GM10248 (cell line): ENCODE measurements at regions not wholly inside any gene's neighbourhood (a gene's known extent, or its start where the extent isn't known, plus 50 kb on each side); places are given as distances from the start of the nearest gene placed in this dataset.

Source experiments
- CTCF ChIA-PET: fragments of 300-600 bp; sonication (Branson Sonifier 250); formaldehyde crosslinking; extraction: SDS; loops from one replicate; lab custom pipeline; 2021; ENCODE audit warnings: antibody characterized with exemption; lab: Yijun Ruan, JAX
- POLR2A ChIA-PET: fragments of 350-650 bp; sonication (Branson Sonifier 250); formaldehyde crosslinking; extraction: SDS; loops from one replicate; lab custom pipeline; 2020; ENCODE audit warnings: antibody characterized with exemption; lab: Yijun Ruan, JAX
- DNase-seq: peaks from one replicate; pipeline ENCODE4 v3.0.0; 2012; ENCODE audit errors: extremely low spot score
- CTCF ChIP-seq: IDR thresholded peaks from 2 replicates; pipeline ENCODE4 v1.5.1; 2012; ENCODE audit warnings: mild to moderate bottlenecking, low read depth; ENCODE audit errors: extremely low read depth, missing control alignments, control extremely low read depth

DNA sequence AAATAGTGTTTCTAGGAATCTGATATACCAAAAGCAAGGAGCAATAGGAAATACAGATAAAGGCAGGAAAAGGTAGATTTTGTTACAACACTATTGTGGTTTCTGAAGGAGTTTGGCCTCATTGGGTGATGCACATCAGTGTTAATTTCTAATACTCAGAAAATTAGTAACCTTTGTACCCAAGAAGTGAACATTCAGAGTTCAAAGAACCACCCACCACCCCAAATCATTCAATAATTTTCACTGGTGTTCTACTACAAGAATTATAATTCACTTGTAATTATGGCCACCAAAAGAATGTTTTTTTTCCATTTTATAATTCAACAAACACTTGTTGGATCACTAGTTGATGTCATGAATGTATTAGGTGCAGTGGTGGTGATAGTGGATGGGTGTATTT is 183.3 kb downstream of the UBE2E3 start:
- ChIA-PET POLR2A (no interaction called here), CTCF (no interaction called here)
- no peak for DNase-seq
- no peak for TF ChIP-seq CTCF

- POLR2A ChIA-PET = no interaction called here
- CTCF ChIA-PET = interaction anchor here (0.7 kb wide), 1 partner anchor 23 kb away, joined by 3 read pairs; no protein-coding TSS in a partner anchor
- DNase-seq = peak; percentile 36
- no peak for TF ChIP-seq CTCF
These were observed 184.3 kb downstream of the UBE2E3 start for GRCh38 chr2:181164699-181165098.

- ChIA-PET POLR2A (interaction anchor here (0.6 kb wide), 1 partner anchor 20 kb away, joined by 3 read pairs; no protein-coding TSS in a partner anchor), CTCF (interaction anchor here (1.4 to 1.8 kb wide), 4 partner anchors 12 to 60 kb away, joined by 3 to 12 read pairs (median 4); no protein-coding TSS in a partner anchor)
- DNase-seq = no peak
- no peak for TF ChIP-seq CTCF
These were observed 184.9 kb downstream of the UBE2E3 start for GRCh38 chr2:181165199-181165868.

DNA sequence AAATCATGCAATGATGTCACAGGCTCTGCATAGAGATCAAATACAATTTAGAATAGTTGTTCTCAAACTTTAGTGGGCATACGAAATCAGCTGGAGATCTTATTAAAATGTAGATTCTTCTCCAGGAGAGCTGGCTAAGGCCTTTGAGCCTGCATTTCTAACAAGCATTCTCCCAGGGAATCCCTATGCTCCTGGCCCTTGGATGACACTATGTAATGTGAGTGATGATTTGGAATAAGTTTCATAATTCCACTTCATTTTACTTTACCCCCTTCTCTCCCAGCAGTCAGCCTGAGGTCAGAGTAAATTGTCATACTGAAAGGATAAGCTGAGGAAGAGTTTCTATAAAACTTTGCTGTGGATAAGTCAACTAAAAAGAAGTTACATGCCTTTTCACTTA is 189.1 kb downstream of the UBE2E3 start:
- CTCF ChIA-PET = interaction anchor here (0.9 to 1.7 kb wide), 5 partner anchors 9 to 288 kb away, joined by 3 to 6 read pairs (median 4); no protein-coding TSS in a partner anchor
- no peak for TF ChIP-seq CTCF
- DNase-seq = no peak
- POLR2A ChIA-PET = no interaction called here

- TF ChIP-seq CTCF = no peak
- POLR2A ChIA-PET = no interaction called here
- DNase-seq = no peak
- CTCF ChIA-PET = interaction anchor here (0.9 to 1.0 kb wide), 3 partner anchors 8 to 288 kb away, joined by 3 to 6 read pairs (median 4); no protein-coding TSS in a partner anchor
These were observed 189.9 kb downstream of the UBE2E3 start for GRCh38 chr2:181170256-181170655.

GRCh38 chr2:181172676-181173075 is 192.3 kb downstream of the UBE2E3 start:
- ChIA-PET CTCF (interaction anchor here (1.4 kb wide), 1 partner anchor 284 kb away, joined by 4 read pairs; the partner anchor contains the start of gene ITGA4), POLR2A (no interaction called here)
- no peak for DNase-seq
- no peak for TF ChIP-seq CTCF
